Left ventricle myocardium superior (tissue), 1 donor: ENCODE measurements at regions not wholly inside any gene's neighbourhood (a gene's known extent, or its start where the extent isn't known, plus 50 kb on each side); places are given as distances from the start of the nearest gene placed in this dataset.
A peak's percentile ranks its signal among the peaks of the same experiment; 100 is the strongest.

Source experiments
- ATAC-seq: fragments of 200-7000 bp; cut with Tn5 transposase; one replicate; pipeline ENCODE4 v1.9.1; 2020; ENCODE audit warnings: mild to moderate bottlenecking, moderate library complexity
- DNase-seq: peaks from one replicate; pipeline ENCODE4 v3.0.0-alpha.2; 2020
- intact Hi-C: fragments of 100-400 bp; cut with micrococcal nuclease; formaldehyde crosslinking; loops from one replicate; pipeline ENCODE4 v1.11.0; 2022
- donor health status: DM: no; HTN: yes; CAD: no; lungs with severe emphysema.

- intact Hi-C loops: no loop called here
- DNase-seq (peak; percentile 83), ATAC-seq (peak; percentile 77)
Measured at GRCh38 chr6:18990059-18990978, 603.2 kb downstream of the RNF144B start.

- DNase-seq (no peak), ATAC-seq (peak; percentile 63)
- intact Hi-C loops: no loop called here
Measured at GRCh38 chr6:18997375-18997826, 610.3 kb downstream of the RNF144B start.

DNA sequence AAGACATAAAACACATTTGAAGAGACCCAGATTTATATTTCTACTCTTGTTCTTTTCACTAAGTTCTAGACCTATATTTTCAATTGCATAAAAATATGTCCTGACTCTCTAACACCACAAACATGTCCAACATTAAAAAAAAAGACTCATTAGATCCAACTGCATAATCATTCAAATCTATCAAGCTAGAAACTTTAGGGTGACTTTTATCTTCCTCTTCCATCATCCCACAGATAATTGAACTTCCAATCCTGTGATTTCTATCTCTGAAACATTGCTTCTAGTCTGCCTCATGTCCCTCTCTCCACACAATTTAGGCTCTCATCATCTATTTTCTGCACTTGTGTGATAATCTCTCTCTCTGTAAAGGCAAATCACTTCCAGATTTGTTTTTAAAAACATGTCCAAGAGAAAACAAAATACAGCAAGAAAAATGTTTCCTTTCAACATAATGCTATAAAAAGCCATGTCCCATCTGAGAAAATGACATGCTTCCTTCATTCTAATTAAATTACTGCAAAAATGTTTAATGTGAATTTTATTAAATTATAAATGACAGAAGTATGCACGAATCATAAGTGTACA, 615.9 kb downstream of the RNF144B start:
- intact Hi-C loops: no loop called here
- ATAC-seq (no peak), DNase-seq (no peak)

DNA sequence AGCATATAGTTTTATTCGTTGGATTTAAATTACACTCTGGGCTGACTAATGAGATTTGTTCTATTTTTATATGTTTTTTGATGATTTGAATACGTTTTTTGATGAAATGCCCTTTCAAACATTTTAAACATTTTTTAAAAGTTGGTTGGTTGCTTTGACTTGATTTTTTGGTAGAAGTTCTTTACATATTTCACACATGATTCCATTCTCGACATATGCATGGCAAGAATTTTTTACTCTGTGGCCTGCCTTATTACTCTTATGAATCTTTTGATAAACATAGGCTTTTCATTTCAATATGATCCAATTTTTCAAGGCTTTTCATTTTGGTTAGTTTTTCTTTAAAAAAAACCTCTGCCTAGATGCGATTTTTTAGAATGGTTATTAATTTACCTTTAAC, 617.0 kb downstream of the RNF144B start:
- no peak for ATAC-seq
- intact Hi-C loops: no loop called here
- no peak for DNase-seq

- ATAC-seq (no peak), DNase-seq (no peak)
- intact Hi-C loops: no loop called here
Measured at GRCh38 chr6:19009769-19010168, 622.6 kb downstream of the RNF144B start.

DNA sequence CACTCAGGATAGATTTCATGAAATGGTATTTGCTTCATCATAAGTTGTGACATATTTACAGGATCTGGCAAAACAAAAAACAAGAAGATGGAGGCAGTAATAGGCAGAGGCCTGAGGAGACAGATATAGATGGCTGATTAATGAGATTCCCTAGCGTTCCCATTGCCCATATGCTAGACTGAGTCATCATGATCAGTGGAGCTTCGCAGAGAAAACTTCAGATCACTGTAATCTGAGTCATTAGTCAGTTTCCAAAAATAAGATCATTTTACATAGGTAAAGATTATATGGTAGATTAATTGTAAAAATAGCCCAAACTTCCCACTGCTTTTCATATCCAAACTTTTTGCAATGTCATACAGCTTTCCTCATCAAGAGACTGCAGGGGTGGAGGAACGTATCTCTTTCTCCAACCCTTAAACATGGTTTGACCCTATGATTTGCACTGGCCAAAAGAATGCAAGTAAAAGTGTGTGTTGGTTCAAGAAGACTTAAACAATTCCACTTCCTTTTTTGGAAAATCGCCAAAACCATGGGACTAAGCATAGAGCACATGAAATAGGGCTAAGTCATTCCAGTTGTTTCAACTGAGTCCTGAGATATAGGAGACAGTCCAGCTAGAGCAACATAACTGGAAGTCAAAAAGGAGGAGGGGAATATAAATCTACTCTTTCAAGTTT, 626.0 kb downstream of the RNF144B start:
- DNase-seq (no peak), ATAC-seq (no peak)
- intact Hi-C loops: no loop called here

DNA sequence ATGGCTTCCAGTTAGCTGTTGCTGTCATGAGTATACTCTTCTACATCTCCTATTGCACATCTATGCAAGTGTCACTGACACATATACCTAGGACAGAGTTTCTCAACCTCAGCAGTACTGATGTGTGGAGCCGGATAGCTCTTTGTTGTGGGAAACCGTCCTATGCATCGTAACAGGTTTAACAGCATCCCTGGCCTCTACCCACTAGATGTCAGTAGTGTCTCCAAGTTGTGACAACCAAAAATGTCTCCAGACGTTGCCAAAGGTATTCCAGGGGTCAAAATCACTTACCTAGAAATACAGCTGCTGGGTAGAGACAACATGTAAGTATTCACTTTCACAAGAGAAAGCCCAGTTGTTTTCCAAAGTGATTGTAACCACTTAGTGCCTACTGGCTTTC, 637.6 kb downstream of the RNF144B start:
- no peak for DNase-seq
- ATAC-seq: peak; percentile 71
- intact Hi-C loops: loop anchor here (5.0 kb wide), 1 partner anchor 188 kb away; no protein-coding TSS in a partner anchor

GRCh38 chr6:19028201-19028600, 641.1 kb downstream of the RNF144B start:
- DNase-seq (no peak), ATAC-seq (no peak)
- intact Hi-C loops: loop anchor here (5.0 kb wide), 1 partner anchor 184 kb away; no protein-coding TSS in a partner anchor

- DNase-seq: no peak
- intact Hi-C loops: no loop called here
- ATAC-seq: peak; percentile 88
Measured at GRCh38 chr6:19032591-19033295, 645.6 kb downstream of the RNF144B start.

DNA sequence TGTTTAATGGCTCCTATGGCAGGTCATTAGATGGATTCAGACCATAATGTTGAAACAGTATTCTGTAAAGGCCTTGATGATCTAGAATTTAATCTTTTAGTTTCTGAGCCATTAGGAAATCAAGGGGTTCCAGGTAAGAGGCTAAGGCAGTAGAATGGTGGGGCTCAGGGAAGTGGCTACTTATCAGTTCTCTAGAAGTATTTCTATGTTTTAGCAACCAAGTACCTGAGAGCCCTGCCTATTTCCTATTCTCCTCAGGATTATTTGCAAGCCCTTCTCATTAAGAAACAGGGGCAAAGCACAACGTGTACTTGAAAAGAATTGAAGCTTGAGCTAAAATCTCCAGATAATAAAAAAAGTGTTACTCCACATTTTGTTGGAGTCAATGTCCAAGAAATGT, 646.5 kb downstream of the RNF144B start:
- intact Hi-C loops: no loop called here
- DNase-seq (no peak), ATAC-seq (no peak)

GRCh38 chr6:19034986-19035385, 647.8 kb downstream of the RNF144B start:
- DNase-seq: no peak
- intact Hi-C loops: no loop called here
- ATAC-seq: no peak

DNA sequence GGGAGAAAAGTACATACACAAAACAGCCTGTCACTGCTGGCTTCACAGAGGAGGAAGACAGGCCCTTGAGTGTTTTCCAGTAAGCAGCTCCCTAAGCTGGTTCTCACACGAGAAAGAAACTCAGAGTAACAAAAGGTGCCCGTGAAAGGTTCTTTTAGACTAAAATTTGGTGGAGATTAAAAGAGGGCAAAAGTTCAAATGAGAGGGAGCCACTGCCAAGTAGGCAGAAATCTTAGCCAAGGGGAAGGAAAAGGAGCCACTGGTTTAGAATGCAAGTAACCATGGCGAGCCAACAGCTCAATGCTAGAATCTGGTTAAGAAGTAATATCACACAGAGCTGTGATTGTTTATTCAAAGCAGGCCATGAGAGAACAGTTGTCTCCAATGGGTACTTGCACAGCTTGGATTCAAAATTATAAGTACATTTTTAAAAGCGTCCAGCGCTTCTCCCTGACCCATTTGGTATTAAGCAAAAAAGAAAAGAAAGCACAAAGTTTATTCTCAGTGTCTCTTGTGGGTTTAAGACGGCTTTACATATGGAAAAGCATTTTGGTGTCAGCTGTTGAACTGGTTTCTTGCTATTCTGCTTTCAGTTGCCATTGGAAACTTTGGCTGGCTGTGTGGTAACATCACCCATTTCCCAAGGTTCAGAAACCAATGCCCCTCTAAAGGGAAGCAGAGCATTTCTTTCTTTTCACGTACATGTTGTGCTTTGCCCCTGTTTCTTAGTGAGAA, 648.5 kb downstream of the RNF144B start:
- DNase-seq (no peak), ATAC-seq (peak; percentile 19)
- intact Hi-C loops: no loop called here

DNA sequence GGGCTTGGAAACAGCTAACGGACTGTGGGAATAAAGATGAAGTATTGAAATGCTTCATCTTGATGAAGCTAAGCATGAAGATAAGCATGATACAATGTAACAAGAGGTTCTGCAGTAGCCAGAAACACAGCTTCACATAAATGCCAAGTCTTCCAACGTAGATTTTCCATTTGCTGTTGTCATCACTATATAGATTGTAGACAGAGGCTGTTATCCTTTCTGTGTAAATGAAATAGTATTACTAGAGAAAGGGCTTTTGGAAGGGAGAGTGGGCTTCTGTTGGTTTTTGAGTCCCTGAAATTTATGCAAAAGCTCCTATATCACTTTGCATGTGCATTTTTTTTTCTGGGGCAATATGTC, 649.0 kb downstream of the RNF144B start:
- no peak for DNase-seq
- intact Hi-C loops: no loop called here
- no peak for ATAC-seq

GRCh38 chr6:19037607-19038006, 650.5 kb downstream of the RNF144B start:
- intact Hi-C loops: no loop called here
- DNase-seq (no peak), ATAC-seq (no peak)

- intact Hi-C loops: no loop called here
- no peak for DNase-seq
- ATAC-seq: no peak
Measured at GRCh38 chr6:19039287-19039686, 652.1 kb downstream of the RNF144B start.

DNA sequence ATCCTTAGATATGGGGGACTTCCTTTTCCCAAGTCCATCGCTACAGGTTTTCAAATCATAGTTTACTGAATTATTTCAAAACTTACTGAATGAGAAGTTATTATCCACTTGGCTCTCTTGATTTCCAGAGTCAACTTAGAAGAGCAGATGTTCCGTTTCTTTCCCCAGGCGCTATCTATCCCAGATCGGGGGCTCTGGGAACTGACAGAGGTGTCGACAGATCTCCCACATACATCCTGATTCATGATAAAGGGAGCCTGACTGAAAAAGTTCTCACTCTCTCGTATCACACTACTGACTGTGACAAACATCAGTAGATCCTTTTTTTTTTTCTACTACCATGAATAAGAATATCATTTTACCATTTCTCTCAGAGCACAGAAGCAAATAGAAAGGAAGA, 654.8 kb downstream of the RNF144B start:
- intact Hi-C loops: no loop called here
- no peak for DNase-seq
- no peak for ATAC-seq

DNA sequence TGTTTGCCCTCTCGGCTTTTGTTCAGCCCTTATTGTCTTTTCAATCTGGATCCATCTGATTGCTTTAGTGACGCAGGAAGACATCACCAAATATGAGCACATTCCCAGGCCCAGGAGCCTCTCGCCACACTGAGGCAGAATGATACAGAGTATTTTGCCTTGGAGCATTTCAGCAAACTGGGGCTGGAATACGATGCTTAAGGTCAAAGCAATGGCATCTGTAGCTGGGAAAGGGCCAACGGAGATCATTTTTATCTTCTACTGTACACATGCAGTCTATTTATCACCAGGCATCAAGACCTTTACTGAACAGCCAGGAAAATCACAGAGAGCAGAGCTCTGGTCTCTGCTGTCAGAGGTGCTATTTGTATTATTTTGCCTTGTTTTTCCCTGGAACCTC, 655.3 kb downstream of the RNF144B start:
- no peak for DNase-seq
- no peak for ATAC-seq
- intact Hi-C loops: no loop called here

- no peak for ATAC-seq
- intact Hi-C loops: no loop called here
- DNase-seq: no peak
Measured at GRCh38 chr6:19050765-19051164, 663.6 kb downstream of the RNF144B start.

GRCh38 chr6:19052219-19052618, 665.1 kb downstream of the RNF144B start:
- ATAC-seq (no peak), DNase-seq (no peak)
- intact Hi-C loops: no loop called here
